GM23338 (cell line): ENCODE measurements at regions not wholly inside any gene's neighbourhood (a gene's known extent, or its start where the extent isn't known, plus 50 kb on each side); places are given as distances from the start of the nearest gene placed in this dataset.

Experiments
- ATAC-seq: fragments of 200-7000 bp; cut with Tn5 transposase; 3 replicates; pipeline ENCODE4 v1.9.1; 2020
- DNase-seq: peaks from one replicate; pipeline ENCODE4 v3.0.0-alpha.2; 2015; ENCODE audit warnings: low spot score
- H2AFZ ChIP-seq: fragments of 200-600 bp; sonication (generic); 2 replicates; pipeline ENCODE4 v1.8.0; 2016; ENCODE audit warnings: antibody characterized with exemption, mild to moderate bottlenecking, moderate library complexity
- H3F3A ChIP-seq: fragments of 200-600 bp; sonication (generic); replicated peaks from 2 replicates; pipeline ENCODE4 v1.8.0; 2017; ENCODE audit warnings: antibody characterized with exemption, mixed run types, low read depth
- H3K27ac ChIP-seq: fragments of 200-600 bp; sonication (generic); 2 replicates; pipeline ENCODE4 v1.6.1; 2016; ENCODE audit warnings: low read depth
- H3K27me3 ChIP-seq: fragments of 200-600 bp; sonication (generic); 2 replicates; pipeline ENCODE4 v1.8.0; 2016; ENCODE audit warnings: mild to moderate bottlenecking, mixed run types, moderate library complexity; ENCODE audit not compliant: insufficient read depth
- H3K36me3 ChIP-seq: fragments of 200-600 bp; sonication (generic); 2 replicates; pipeline ENCODE4 v1.8.0; 2016; ENCODE audit warnings: mild to moderate bottlenecking; ENCODE audit not compliant: insufficient read depth
- H3K4me1 ChIP-seq: fragments of 200-600 bp; sonication (generic); 2 replicates; pipeline ENCODE4 v1.8.0; 2016; ENCODE audit warnings: mild to moderate bottlenecking, moderate library complexity; ENCODE audit not compliant: insufficient read depth
- H3K4me2 ChIP-seq: fragments of 200-600 bp; sonication (generic); 2 replicates; pipeline ENCODE4 v1.7.1; 2017; ENCODE audit warnings: mixed run types
- H3K4me3 ChIP-seq: fragments of 200-600 bp; sonication (generic); 2 replicates; pipeline ENCODE4 v1.6.1; 2016; ENCODE audit warnings: mixed run types
- H3K79me2 ChIP-seq: fragments of 200-600 bp; sonication (generic); replicated peaks from 2 replicates; pipeline ENCODE4 v1.8.0; 2017; ENCODE audit warnings: mild to moderate bottlenecking; ENCODE audit not compliant: insufficient read depth
- H3K9me2 ChIP-seq: fragments of 200-600 bp; sonication (generic); 2 replicates; pipeline ENCODE4 v1.8.0; 2017; ENCODE audit not compliant: insufficient read depth
- H4K20me1 ChIP-seq: fragments of 200-600 bp; sonication (generic); replicated peaks from 2 replicates; pipeline ENCODE4 v1.8.0; 2017; ENCODE audit warnings: mild to moderate bottlenecking; ENCODE audit not compliant: insufficient read depth
- H3K27ac Mint-ChIP-seq: 2 replicates; pipeline ENCODE4 v1.8.0; 2020; ENCODE audit warnings: inconsistent platforms, mild to moderate bottlenecking, moderate library complexity, mixed read lengths
- H3K27me3 Mint-ChIP-seq: 3 replicates; pipeline ENCODE4 v1.8.0; 2022; ENCODE audit warnings: low read depth, mild to moderate bottlenecking, moderate library complexity, mixed read lengths, inconsistent platforms; ENCODE audit not compliant: insufficient read depth, poor library complexity
- H3K36me3 Mint-ChIP-seq: 3 replicates; pipeline ENCODE4 v1.8.0; 2021; ENCODE audit warnings: low read depth, mild to moderate bottlenecking, inconsistent platforms, moderate library complexity, mixed read lengths
- H3K4me1 Mint-ChIP-seq: 3 replicates; pipeline ENCODE4 v1.8.0; 2020; ENCODE audit warnings: mild to moderate bottlenecking, inconsistent platforms, mixed read lengths
- H3K4me3 Mint-ChIP-seq: 3 replicates; pipeline ENCODE4 v1.8.0; 2021; ENCODE audit warnings: moderate library complexity, mild to moderate bottlenecking, inconsistent platforms, mixed read lengths
- H3K9me3 Mint-ChIP-seq: 3 replicates; pipeline ENCODE4 v1.8.0; 2020; ENCODE audit warnings: moderate library complexity, mild to moderate bottlenecking, inconsistent platforms, mixed read lengths
- CREB1 ChIP-seq: fragments of 250-450 bp; sonication (Bioruptor Pico); IDR thresholded peaks from 2 replicates; pipeline ENCODE4 v1.5.0; 2020; ENCODE audit warnings: low read depth, mild to moderate bottlenecking, moderate library complexity
- EZH2 ChIP-seq: fragments of 200-600 bp; sonication (generic); IDR thresholded peaks from one replicate; pipeline ENCODE4 v1.8.0; 2017; ENCODE audit warnings: antibody characterized with exemption, mild to moderate bottlenecking, low read depth; ENCODE audit not compliant: unreplicated experiment
- EZH2phosphoT487 ChIP-seq: fragments of 200-600 bp; sonication (generic); IDR thresholded peaks from one replicate; pipeline ENCODE4 v1.8.1; 2018; ENCODE audit warnings: antibody characterized with exemption; ENCODE audit not compliant: unreplicated experiment
- JUNB ChIP-seq: IDR thresholded peaks from one replicate; pipeline ENCODE4 v1.6.1; 2016; ENCODE audit warnings: antibody characterized with exemption; ENCODE audit not compliant: unreplicated experiment
- NANOG ChIP-seq: IDR thresholded peaks from 2 replicates; pipeline ENCODE4 v1.6.1; 2016; ENCODE audit warnings: antibody characterized with exemption, borderline replicate concordance
- POLR2AphosphoS5 ChIP-seq: IDR thresholded peaks from 2 replicates; pipeline ENCODE4 v1.6.1; 2016; ENCODE audit warnings: antibody characterized with exemption, low read depth
- STAT1 ChIP-seq: IDR thresholded peaks from one replicate; pipeline ENCODE4 v1.6.1; 2016; ENCODE audit warnings: antibody characterized with exemption; ENCODE audit not compliant: unreplicated experiment
- ZNF114 ChIP-seq: fragments of 250-450 bp; sonication (Bioruptor Pico); IDR thresholded peaks from 2 replicates; pipeline ENCODE4 v1.5.0; 2020; ENCODE audit warnings: mild to moderate bottlenecking, moderate library complexity
- ZNF331 ChIP-seq: fragments of 250-450 bp; sonication (Bioruptor Pico); IDR thresholded peaks from 2 replicates; pipeline ENCODE4 v1.5.0; 2020; ENCODE audit warnings: low read depth, mild to moderate bottlenecking, moderate library complexity
- TF ChIP-seq, protein P1 (sequence below): IDR thresholded peaks from 2 replicates; pipeline ENCODE4 v1.6.1; 2016; ENCODE audit warnings: antibody characterized with exemption
- TF ChIP-seq, protein P2 (sequence below), 2 experiments: fragments of 200-600 bp in 1 of 2; sonication (generic) in 1 of 2; conservative IDR thresholded peaks; 2 replicates each; pipeline versions ENCODE4 v1.5.1 to v1.6.1; 2016 to 2017; ENCODE audit warnings: antibody characterized with exemption in 2 of 2, low read depth in 2 of 2, mild to moderate bottlenecking in 2 of 2, moderate library complexity in 1 of 2
- TF ChIP-seq, protein P3 (sequence below): IDR thresholded peaks from one replicate; pipeline ENCODE4 v1.6.1; 2018; ENCODE audit warnings: antibody characterized with exemption; ENCODE audit not compliant: unreplicated experiment
- TF ChIP-seq, protein P4 (sequence below): fragments of 250-450 bp; sonication (Bioruptor Pico); IDR thresholded peaks from 2 replicates; pipeline ENCODE4 v1.5.0; 2020; ENCODE audit warnings: mild to moderate bottlenecking, moderate library complexity

DNA sequence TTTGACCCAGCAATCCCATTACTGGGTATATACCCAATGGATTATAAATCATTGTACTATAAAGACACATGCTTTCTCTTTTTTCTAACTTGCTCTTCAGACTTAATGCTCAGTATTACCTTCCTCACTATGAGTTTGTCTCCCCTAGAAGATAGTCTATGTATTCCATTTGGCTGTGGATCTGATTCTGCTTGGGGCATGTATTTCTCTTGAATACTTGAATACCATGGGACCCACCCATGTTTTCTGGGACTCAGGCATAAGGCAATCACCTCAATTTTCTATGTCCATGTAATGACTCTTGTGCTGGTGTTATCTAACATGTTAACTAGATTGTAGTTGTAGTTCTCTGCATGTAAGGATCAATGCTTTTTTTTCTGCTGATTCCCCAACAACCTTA is 70.4 kb upstream of the PPM1H start:
- no peaks in the 10 kb centered on the region for H3F3A ChIP-seq
- 0 out of 2 replicates have a peak, but pooled peaks cover 3% of the 10 kb centered on the region for H3K4me1 ChIP-seq
- H3K4me2 ChIP-seq, result no peak overlapping the region
- no peak overlapping the region for H3K27ac ChIP-seq
- ATAC-seq, result no peak
- Mint-ChIP-seq H3K27me3 (no peaks in the 10 kb centered on the region), H3K4me1 (peaks cover 9% of the 10 kb centered on the region), H3K36me3 (no peaks in the 10 kb centered on the region), H3K9me3 (no peaks in the 10 kb centered on the region), H3K27ac (no peak overlapping the region), H3K4me3 (no peak overlapping the region)
- no peaks in the 10 kb centered on the region for H3K36me3 ChIP-seq
- H3K9me2 ChIP-seq, result peaks cover 7% of the 10 kb centered on the region
- H3K79me2 ChIP-seq, result no peaks in the 10 kb centered on the region
- no peaks in the 10 kb centered on the region for H3K27me3 ChIP-seq
- no peaks in the 10 kb centered on the region for H4K20me1 ChIP-seq
- DNase-seq, result no peak
- no peak for TF ChIP-seq CREB1
- TF ChIP-seq, protein P1, sequence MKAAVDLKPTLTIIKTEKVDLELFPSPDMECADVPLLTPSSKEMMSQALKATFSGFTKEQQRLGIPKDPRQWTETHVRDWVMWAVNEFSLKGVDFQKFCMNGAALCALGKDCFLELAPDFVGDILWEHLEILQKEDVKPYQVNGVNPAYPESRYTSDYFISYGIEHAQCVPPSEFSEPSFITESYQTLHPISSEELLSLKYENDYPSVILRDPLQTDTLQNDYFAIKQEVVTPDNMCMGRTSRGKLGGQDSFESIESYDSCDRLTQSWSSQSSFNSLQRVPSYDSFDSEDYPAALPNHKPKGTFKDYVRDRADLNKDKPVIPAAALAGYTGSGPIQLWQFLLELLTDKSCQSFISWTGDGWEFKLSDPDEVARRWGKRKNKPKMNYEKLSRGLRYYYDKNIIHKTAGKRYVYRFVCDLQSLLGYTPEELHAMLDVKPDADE, result no peak
- TF ChIP-seq, protein P2, sequence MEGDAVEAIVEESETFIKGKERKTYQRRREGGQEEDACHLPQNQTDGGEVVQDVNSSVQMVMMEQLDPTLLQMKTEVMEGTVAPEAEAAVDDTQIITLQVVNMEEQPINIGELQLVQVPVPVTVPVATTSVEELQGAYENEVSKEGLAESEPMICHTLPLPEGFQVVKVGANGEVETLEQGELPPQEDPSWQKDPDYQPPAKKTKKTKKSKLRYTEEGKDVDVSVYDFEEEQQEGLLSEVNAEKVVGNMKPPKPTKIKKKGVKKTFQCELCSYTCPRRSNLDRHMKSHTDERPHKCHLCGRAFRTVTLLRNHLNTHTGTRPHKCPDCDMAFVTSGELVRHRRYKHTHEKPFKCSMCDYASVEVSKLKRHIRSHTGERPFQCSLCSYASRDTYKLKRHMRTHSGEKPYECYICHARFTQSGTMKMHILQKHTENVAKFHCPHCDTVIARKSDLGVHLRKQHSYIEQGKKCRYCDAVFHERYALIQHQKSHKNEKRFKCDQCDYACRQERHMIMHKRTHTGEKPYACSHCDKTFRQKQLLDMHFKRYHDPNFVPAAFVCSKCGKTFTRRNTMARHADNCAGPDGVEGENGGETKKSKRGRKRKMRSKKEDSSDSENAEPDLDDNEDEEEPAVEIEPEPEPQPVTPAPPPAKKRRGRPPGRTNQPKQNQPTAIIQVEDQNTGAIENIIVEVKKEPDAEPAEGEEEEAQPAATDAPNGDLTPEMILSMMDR (conservative IDR thresholded peaks at IDR 0.05; ENCODE audit: low read depth in 2 of 2), result no peak
- TF ChIP-seq, protein P3, sequence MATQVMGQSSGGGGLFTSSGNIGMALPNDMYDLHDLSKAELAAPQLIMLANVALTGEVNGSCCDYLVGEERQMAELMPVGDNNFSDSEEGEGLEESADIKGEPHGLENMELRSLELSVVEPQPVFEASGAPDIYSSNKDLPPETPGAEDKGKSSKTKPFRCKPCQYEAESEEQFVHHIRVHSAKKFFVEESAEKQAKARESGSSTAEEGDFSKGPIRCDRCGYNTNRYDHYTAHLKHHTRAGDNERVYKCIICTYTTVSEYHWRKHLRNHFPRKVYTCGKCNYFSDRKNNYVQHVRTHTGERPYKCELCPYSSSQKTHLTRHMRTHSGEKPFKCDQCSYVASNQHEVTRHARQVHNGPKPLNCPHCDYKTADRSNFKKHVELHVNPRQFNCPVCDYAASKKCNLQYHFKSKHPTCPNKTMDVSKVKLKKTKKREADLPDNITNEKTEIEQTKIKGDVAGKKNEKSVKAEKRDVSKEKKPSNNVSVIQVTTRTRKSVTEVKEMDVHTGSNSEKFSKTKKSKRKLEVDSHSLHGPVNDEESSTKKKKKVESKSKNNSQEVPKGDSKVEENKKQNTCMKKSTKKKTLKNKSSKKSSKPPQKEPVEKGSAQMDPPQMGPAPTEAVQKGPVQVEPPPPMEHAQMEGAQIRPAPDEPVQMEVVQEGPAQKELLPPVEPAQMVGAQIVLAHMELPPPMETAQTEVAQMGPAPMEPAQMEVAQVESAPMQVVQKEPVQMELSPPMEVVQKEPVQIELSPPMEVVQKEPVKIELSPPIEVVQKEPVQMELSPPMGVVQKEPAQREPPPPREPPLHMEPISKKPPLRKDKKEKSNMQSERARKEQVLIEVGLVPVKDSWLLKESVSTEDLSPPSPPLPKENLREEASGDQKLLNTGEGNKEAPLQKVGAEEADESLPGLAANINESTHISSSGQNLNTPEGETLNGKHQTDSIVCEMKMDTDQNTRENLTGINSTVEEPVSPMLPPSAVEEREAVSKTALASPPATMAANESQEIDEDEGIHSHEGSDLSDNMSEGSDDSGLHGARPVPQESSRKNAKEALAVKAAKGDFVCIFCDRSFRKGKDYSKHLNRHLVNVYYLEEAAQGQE, result no peak
- no peak for TF ChIP-seq ZNF331 (CRISPR knock-in tag)
- no peak for TF ChIP-seq STAT1
- no peak for TF ChIP-seq POLR2AphosphoS5
- no peak for TF ChIP-seq ZNF114
- no peak for TF ChIP-seq EZH2phosphoT487
- TF ChIP-seq NANOG, result no peak
- TF ChIP-seq JUNB, result no peak
- TF ChIP-seq, protein P4, sequence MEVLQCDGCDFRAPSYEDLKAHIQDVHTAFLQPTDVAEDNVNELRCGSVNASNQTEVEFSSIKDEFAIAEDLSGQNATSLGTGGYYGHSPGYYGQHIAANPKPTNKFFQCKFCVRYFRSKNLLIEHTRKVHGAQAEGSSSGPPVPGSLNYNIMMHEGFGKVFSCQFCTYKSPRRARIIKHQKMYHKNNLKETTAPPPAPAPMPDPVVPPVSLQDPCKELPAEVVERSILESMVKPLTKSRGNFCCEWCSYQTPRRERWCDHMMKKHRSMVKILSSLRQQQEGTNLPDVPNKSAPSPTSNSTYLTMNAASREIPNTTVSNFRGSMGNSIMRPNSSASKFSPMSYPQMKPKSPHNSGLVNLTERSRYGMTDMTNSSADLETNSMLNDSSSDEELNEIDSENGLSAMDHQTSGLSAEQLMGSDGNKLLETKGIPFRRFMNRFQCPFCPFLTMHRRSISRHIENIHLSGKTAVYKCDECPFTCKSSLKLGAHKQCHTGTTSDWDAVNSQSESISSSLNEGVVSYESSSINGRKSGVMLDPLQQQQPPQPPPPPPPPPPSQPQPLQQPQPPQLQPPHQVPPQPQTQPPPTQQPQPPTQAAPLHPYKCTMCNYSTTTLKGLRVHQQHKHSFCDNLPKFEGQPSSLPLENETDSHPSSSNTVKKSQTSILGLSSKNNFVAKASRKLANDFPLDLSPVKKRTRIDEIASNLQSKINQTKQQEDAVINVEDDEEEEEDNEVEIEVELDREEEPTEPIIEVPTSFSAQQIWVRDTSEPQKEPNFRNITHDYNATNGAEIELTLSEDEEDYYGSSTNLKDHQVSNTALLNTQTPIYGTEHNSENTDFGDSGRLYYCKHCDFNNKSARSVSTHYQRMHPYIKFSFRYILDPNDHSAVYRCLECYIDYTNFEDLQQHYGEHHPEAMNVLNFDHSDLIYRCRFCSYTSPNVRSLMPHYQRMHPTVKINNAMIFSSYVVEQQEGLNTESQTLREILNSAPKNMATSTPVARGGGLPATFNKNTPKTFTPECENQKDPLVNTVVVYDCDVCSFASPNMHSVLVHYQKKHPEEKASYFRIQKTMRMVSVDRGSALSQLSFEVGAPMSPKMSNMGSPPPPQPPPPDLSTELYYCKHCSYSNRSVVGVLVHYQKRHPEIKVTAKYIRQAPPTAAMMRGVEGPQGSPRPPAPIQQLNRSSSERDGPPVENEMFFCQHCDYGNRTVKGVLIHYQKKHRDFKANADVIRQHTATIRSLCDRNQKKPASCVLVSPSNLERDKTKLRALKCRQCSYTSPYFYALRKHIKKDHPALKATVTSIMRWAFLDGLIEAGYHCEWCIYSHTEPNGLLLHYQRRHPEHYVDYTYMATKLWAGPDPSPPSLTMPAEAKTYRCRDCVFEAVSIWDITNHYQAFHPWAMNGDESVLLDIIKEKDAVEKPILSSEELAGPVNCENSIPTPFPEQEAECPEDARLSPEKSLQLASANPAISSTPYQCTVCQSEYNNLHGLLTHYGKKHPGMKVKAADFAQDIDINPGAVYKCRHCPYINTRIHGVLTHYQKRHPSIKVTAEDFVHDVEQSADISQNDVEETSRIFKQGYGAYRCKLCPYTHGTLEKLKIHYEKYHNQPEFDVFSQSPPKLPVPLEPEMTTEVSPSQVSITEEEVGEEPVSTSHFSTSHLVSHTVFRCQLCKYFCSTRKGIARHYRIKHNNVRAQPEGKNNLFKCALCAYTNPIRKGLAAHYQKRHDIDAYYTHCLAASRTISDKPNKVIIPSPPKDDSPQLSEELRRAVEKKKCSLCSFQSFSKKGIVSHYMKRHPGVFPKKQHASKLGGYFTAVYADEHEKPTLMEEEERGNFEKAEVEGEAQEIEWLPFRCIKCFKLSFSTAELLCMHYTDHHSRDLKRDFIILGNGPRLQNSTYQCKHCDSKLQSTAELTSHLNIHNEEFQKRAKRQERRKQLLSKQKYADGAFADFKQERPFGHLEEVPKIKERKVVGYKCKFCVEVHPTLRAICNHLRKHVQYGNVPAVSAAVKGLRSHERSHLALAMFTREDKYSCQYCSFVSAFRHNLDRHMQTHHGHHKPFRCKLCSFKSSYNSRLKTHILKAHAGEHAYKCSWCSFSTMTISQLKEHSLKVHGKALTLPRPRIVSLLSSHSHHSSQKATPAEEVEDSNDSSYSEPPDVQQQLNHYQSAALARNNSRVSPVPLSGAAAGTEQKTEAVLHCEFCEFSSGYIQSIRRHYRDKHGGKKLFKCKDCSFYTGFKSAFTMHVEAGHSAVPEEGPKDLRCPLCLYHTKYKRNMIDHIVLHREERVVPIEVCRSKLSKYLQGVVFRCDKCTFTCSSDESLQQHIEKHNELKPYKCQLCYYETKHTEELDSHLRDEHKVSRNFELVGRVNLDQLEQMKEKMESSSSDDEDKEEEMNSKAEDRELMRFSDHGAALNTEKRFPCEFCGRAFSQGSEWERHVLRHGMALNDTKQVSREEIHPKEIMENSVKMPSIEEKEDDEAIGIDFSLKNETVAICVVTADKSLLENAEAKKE (CRISPR knock-in tag), result no peak
- TF ChIP-seq EZH2, result no peak
- no peak overlapping the region for H3K4me3 ChIP-seq
- no peak overlapping the region for H2AFZ ChIP-seq
